Umbilical cord (tissue), 1 donor: ENCODE measurements at regions not wholly inside any gene's neighbourhood (a gene's known extent, or its start where the extent isn't known, plus 50 kb on each side); places are given as distances from the start of the nearest gene placed in this dataset.

Experiments
- DNase-seq: peaks from one replicate; pipeline ENCODE4 v3.0.0-alpha.2; 2015; ENCODE audit warnings: low spot score

DNA sequence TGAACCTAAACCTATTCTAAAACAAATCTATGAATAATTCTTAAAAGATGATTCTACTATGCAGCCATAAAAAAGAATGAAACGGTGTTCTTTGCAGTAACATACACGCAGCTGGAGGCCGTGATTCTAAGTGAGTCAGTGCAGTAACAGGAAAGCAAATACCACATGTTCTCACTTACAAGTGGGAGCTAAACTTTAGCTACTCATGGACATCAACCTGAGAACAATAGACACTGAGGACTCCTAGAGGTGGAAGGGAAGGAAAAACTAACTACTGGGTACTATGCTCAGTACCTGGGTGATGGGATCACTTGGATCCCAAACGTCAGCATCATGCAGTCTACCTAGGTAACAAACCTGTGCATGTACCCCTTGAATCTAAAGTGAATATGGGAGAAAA is 575.0 kb upstream of the MGMT start:
- DNase-seq = no peak

DNA sequence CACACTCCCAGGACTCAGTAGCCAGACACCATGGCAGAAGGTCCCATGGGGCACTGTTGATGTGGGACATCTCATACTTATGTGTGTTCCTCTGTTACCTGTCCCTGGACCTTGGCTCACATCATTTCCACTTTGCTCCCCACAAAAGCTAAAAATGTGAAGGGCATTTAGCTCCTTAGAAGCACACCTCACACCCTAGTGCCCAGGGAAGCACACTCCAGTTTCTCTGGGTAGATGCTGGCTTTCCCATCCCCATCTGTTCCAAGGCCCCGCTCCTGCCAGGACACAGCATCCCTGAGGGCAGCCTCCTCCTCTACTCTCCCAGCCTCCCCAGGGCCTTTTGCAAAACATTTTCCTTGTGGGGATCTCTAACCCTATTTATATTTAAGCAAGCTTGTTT is 572.4 kb upstream of the MGMT start:
- DNase-seq = no peak

DNA sequence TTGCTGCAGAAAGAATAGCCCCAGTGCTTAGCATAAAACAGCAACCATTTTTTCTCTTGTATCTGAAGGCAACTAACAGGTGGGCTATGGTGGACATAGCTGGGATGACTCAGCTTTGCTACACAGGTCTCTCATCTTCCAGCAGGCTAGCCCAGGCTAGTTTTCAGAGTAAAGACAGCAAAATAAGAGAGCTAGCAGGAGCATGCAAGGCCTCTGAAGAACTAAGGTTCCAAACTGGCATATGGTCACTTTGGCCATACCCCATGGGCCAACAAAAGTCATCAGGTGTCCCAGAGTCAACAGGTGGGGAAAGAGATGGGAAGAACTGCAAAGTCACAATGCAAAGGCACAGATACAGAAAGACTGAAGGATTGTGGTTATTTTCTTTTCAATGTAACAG is 571.6 kb upstream of the MGMT start:
- DNase-seq = no peak

DNA sequence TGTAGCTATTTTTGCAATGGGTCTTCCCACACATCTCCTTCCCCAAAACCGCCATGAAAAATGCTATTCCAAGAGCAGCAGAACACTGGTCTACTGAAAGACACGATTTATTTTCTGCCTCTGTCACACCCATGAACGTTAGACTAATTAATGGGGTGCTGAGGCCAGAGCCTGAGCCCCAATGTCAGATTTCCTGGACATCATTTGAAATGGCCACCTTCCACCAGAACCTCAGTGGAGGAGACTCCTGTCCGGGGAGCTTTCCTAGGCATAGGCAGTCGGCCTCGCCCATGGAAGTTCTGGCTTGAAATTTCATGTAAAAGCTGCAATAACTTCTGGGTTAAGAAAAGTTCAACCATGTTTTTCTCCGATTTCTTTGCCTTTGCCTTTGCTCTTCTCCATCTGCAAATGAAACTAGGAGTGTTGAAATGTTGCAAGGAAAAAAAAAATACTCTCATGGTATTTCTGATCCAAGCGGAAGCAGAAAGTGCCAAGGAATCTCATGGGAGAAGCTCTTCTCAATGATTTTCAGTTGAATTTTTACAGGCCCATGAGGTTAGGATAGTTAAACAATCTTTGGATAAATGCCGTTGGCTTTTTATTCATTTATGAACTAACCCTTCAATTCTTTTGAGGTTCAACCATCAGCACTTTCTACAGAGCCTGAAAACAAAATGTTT is 570.8 kb upstream of the MGMT start:
- DNase-seq = peak; percentile 27

DNA sequence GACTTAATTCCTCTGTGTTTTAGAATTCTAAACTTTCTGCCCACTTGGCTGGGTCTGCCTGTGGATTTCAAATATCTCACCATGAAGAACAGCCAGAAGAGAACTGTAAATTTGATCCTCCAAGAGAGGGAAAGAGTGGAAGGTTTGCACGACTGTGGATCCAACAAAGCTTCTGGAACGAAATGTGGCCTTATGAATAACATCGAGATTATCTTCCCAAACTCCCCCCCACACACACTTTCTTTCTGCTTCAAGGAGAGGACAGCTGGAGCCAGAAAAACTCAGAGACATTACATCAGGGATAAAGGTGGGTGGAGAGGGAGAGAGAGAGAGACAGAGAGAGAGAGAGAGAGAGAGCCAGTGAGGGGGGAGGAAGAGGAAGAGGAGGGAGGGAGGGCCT is 570.1 kb upstream of the MGMT start:
- DNase-seq = peak; percentile 60

DNA sequence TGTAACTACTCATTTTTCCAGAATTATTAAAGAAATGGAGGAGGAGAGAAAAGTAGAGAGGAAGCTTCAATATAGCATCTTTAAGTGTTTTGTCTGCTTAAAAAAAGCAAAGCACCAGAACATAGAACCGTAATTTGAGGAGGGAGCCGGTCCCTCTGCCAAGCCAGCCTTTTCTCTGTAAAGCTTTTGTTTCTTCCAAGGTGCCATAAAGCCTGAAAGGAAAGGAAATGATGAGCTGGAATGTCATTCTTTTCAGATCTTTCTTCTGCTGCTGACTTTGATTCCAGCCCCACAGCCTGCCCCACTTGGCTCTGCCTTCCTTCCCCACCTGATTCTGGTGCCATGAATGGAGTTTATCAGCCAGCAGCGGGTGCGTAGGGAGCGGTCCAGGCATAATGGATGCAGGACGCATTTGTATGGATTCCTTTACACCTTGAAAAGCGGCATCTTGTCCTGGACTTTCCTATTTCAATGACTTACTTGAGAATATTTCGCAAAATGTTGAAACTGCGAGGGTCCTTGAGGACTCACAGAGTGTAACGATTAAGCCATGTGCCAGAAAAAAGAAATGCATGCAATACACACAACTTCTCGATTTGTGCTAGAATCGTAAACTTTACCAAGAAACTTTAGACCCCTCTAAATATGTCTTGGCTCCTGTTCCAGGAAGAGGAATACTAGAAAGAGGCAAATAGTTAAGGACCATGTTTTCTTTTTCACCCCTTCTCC is 569.5 kb upstream of the MGMT start:
- DNase-seq = no peak

DNA sequence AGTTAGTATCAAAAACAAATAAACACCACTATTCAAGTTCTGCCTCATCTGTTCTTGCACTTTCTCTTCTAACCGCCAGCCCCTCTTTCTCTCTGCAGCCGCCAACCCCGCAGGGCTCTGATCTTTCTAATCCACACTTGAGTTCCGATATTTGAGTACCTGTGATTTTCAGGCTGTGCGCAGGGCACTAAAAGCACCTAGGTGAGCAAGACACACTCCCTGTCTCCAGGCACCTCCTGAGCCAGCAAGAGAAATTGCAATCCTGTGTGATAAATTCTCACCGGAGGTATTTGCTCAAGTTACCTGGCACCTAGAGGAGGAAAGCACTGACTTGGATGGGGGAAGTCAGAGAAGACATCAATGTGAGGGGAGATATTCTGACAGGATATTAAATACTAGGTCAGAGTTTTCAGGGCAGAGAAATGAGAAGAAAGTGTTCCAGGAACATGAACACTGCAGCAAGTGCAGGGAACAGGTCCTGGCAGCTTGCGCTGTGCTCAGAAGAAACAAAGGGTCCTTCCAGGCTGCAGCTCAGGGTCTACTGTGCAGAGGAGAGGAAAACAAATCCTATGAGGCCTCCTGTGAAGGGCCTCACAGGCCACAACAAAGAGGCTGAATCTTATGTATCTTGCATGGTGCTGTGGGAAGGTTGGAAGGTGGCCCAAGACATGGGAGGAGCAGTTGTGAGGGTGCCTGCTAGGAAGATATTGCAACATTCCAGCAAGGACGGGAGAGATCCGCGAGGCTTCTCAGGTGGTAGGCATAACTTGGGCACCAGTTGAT is 568.7 kb upstream of the MGMT start:
- no peak for DNase-seq

DNA sequence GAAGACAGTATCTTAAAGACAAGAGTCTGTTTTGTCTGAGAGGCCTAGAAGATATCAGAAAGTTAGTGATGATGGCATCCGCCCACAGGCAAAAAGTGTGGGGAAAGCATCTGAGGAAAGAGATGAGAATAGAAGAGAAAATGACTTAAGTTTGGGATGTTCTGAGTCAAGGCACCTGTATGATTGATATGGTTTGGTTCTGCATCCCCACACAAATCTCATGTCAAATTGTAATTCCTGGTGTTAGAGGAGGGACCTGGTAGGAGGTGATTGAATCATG is 568.2 kb upstream of the MGMT start:
- no peak for DNase-seq

DNA sequence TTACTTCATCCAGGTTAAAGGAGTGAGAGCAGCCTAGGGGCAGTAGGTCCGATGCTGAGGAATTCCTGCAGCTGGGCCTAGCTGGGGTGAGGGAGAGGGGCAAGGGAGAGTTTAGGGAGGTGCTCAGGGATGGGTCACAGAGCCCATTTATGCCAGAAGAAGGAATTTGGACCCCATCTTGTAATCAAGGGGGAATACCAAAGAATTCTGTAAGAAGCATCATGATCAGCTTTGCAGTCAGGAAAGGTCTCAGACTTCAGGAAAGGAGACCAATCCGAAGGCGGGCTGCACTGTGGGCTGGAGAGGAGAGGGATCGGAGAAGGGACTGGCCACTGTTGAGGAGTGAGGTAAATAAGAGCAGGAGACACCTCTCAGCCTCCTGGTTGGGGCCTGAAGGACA is 566.6 kb upstream of the MGMT start:
- DNase-seq = no peak

DNA sequence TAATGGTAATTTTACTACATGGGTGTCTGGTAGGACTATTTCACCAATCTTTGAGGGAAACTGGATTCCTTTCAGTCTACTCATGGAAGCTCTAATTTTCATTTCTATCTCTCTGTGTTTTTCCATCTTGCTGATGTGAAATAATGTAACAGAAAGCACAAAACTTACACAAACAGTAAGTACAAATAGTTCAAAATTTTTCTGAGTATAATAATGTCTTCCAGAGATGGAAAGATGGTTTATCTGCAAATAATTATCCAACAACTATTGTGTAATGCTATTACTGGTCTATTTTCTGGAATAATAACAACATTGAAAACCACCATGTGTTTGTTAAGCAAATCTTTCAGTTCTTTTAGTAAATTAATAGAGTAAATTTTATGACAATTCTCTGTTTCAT is 565.8 kb upstream of the MGMT start:
- no peak for DNase-seq

DNA sequence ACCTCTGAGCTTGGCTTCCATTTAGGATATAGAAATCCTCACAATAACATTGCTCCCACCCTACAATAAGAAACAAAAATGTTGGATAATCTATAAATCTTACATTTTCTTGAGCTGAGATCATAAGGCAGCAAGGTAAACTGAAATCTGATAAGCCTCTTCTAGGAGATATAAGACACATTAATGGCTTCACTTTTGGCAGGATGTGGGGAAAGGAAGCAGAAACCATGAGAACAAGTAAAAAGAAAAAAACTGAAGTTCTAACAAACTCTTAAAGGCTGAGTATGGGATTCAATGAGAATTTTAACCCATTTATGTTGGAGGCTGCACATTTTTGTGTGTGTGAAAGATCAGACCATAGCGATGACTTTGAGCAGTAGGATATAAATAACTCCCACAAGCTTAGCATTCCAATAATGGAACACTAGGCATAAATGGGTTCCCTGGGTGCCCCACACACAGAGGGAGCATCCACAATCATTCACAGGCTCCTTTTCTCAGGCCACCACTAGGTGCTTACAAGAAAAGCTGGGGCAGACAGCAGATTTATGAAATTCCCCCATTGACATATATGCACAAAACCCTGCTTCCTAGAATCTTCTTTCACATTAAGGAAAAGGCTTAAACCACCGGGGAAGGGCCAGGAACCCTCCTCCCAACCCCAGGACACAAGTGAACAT is 564.9 kb upstream of the MGMT start:
- DNase-seq = no peak

DNA sequence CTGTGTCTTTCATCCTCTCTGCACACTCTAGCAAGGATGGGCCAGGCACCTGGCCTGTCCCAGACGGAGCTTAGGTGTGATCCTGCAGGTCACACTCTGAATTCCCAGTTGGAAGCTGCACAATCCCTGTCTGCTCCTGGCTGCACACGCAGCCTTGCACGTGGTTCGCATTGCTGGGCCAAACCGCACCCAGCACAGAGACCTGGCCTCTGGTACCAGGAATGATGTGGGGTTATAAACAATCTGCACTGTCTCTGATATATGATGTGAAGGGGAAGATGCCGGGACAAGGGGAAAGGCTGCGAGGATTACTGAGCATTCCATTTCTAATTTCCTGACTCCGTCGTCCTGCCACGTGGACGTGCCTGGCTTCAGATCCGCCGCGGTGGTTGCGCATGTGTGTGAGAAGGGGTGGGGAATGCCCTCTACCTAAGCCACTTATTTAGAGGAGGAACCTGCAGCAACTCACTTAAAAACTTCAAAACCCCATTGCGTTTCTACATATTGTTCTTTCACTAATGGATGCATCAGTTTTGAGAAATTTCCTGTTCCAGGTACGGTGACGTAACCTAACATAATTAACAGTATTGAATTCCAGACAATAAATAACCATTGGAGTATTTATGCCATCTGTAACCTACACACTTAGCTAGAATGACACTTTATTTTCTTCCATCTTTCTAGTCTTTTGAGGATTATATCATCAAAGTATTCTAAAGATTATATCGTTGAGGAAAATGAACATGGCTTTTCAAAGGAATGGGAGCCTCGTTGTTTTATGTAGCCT is 559.7 kb upstream of the MGMT start:
- DNase-seq = peak; percentile 72

DNA sequence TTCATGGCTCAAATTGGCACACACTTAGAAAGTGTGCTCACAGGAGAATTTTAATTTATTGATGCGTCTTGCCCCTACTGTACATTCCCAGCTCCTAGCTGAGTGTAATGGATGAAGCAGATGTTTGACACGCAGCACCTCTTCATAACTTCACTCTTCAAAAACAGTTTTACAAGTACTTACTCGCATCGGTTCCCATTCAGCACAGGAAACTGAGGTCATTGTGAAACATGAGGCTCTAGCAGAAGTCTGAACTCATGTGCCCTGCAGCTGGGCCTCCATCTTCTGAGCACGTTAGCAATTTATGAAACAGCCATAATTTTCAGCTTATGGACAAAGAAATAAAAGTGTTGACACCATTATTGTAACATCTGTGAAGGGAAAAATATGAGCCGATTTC is 558.9 kb upstream of the MGMT start:
- DNase-seq = peak; percentile 57

DNA sequence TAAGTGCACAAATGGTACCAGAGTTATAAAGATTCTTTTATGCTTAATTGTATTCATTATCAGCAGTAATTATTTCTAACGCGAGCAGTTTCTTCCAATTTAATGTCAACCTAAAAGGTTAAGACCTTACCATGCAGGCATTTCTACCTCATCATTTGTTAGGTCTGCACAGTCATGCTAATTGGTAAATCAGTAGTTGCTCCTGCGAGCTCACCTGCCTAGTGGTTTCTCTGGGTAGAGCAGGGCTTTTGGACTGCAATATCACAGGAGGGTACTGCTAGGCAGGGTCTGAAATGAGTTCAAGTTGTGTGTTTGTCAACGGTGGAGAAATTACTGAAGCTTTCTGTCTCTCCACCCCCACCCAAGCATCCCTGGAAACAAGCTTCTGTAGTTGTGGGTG is 558.5 kb upstream of the MGMT start:
- DNase-seq = no peak

DNA sequence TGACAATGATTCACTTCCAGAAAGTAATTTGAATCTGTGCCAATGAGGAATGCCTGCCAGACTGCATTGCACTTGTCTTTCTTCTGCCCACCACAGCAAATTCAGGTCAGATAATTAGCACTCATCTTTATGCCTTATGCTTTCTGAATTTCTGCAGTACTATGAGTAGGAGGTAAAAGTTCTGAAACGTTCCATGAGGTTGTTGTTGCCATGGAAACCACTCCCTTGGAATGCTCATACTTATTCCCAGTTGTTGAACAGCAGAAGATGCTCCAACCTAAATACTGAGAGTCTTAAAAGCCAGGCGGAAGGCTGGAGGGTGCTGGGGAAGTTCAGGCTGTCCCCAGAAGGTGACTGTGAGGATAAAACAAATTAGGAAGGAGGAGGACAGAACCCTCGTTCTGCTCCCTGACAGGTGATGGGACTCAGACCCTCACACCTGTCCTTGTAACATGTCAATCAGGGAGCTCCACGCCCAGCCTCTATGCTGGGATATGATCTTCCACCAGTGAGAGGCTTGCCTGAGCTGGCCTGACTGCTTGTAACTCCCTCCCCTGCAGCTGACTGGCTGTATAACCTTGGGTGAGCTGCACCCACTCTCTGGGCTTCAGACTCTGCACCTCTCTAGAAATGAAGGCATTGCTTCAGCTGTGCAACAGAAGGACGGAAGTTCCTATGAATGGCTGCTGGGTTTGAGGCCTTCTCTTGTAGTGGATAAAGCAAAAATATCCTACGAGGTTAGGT is 554.3 kb upstream of the MGMT start:
- no peak for DNase-seq

DNA sequence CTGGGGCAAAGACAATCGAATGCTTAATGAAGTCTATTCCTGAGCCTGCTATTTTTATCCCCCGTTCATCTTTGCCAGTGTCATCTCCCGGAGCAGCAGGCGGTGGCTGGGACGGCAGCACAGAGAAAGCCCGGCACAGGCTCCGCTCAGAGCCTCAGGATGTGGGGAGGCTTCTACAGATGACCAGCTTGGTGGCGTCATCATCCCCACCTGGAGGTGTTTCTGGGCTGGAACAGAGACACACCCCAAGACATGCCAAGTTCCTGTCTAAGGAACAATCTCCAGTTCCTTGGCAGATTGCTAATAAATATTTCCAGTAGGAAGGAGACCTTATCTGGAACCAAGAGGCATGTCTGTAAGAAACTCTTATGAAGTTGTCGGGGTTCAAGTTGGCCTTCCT is 552.4 kb upstream of the MGMT start:
- no peak for DNase-seq

DNA sequence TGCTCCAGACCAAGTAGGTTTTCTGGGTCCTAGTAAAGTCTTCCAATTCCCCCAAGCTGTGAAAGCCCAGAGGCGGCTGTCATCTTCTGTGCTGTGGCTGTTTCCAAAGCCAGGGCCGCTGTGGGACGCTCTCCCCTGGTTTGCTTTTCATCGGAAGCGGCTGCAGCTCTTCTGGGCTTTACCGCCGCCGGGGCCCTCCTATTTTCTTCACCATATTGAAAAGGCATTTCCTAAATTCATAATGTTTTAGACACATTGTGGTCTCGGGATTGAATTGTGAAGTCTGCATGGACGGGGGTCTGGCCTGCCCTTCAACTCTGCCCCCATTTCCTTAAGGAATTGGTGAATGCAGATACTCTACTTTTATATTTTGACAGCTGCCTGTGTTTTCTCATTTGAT is 551.4 kb upstream of the MGMT start:
- DNase-seq = no peak

DNA sequence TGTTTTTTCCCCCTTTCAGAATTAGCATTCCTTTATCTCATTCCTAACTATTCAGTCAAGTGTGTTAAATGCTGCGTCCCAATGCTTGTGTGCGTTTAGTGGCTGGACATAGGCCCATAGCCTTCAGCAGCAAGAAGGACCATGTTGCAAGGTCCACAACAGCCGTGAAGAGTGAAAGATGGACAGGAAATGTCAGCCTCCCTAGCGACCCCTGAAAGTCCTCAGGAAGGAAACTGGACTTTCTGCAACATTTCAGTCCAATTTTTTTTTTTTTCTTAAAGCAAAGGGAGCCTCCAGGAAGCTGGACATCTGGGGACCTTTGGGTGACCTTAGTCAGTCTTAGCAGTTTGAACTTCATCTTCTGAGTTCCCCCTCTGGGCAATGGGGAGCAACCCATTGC is 550.7 kb upstream of the MGMT start:
- DNase-seq = no peak

DNA sequence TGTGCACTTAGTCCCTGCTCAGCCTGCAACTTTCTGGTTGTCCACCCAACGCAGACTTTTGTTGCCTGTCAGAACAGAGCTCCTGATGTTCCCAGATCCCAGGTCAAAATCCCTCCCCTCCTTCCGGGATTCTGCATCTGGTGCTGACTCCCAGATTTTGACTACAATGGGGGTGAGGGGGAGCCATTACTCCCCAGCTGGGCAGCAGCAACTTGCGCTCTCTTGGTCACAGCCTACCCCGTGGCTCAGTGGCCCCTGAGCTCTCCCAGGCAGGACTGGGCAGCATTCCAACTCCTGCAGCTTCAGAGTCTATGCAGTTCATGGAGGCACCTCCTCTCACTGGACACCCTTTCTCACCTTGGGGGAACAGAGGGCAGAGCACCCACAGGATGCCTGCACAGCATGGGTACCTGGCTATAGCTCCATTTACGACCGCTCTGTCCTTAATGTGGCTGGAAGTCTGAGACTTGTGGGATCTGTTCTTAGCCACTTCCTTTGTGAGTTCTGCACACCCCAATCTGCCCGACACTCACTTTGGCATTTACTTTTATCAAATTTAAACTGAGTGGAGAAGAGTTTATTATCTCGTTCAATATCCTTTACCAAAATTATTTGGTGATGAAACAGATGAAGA is 545.5 kb upstream of the MGMT start:
- DNase-seq = no peak

DNA sequence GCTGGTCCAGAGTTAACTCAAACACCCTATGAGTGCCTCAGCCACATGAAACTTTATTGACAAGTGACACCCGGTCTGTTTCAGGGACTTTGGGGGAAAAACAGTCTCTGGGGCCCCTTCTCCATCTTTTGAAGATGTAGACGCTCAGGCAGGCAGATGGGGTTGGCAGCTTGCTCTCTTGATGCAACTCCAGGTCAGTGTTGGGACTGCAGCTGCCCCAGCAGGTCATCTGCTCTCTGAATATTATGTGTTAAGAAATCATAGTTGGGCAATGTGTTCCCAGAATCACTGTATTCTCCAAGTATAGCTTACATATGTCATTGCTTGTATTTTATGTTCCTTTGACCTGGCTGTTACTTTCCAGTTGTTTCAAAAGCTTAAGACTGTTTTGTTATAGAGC is 544.9 kb upstream of the MGMT start:
- no peak for DNase-seq
